OCI-LY1 (cell line): ENCODE measurements at regions not wholly inside any gene's neighbourhood (a gene's known extent, or its start where the extent isn't known, plus 50 kb on each side); places are given as distances from the start of the nearest gene placed in this dataset.

Experiments
- H2AFZ ChIP-seq: fragments of 200-600 bp; sonication (generic), shearing (Covaris generic); 2 replicates; pipeline ENCODE4 v1.6.0; 2014; ENCODE audit warnings: antibody characterized with exemption, mild to moderate bottlenecking, low read length
- H3F3A ChIP-seq: fragments of 200-600 bp; sonication (generic), shearing (Covaris generic); 2 replicates; pipeline ENCODE4 v1.6.0; 2014; ENCODE audit warnings: mild to moderate bottlenecking, antibody characterized with exemption, low read length, moderate library complexity; ENCODE audit not compliant: insufficient read depth
- H3K27ac ChIP-seq: fragments of 200-600 bp; sonication (generic); 2 replicates; pipeline ENCODE4 v1.5.1; 2014; ENCODE audit warnings: low read length, mixed run types, mild to moderate bottlenecking, low read depth; ENCODE audit not compliant: poor library complexity, severe bottlenecking
- H3K27me3 ChIP-seq: fragments of 200-600 bp; sonication (generic); 2 replicates; pipeline ENCODE4 v1.6.0; 2014; ENCODE audit warnings: antibody characterized with exemption, mild to moderate bottlenecking, low read length, moderate library complexity; ENCODE audit not compliant: insufficient read depth
- H3K36me3 ChIP-seq: fragments of 200-600 bp; sonication (generic); 2 replicates; pipeline ENCODE4 v1.6.1; 2014; ENCODE audit warnings: mild to moderate bottlenecking, antibody characterized with exemption, low read length, moderate library complexity, mixed read lengths; ENCODE audit not compliant: insufficient read depth
- H3K4me1 ChIP-seq: fragments of 200-600 bp; sonication (generic); 2 replicates; pipeline ENCODE4 v1.5.1; 2014; ENCODE audit warnings: mild to moderate bottlenecking, low read length, moderate library complexity; ENCODE audit not compliant: insufficient read depth, severe bottlenecking
- H3K4me2 ChIP-seq: fragments of 200-600 bp; sonication (generic), shearing (Covaris generic); 2 replicates; pipeline ENCODE4 v1.6.1; 2014; ENCODE audit warnings: low read length
- H3K4me3 ChIP-seq: fragments of 200-600 bp; sonication (generic); 2 replicates; pipeline ENCODE4 v1.5.1; 2014; ENCODE audit warnings: low read length, low read depth, mild to moderate bottlenecking, mixed read lengths; ENCODE audit not compliant: poor library complexity, severe bottlenecking
- H3K79me2 ChIP-seq: fragments of 200-600 bp; shearing (Covaris generic); 2 replicates; pipeline ENCODE4 v1.6.1; 2016; ENCODE audit warnings: mixed run types, low read length, mixed read lengths; ENCODE audit not compliant: insufficient read depth
- H3K9ac ChIP-seq: fragments of 200-600 bp; sonication (generic), shearing (Covaris generic); 2 replicates; pipeline ENCODE4 v1.6.1; 2014; ENCODE audit warnings: mild to moderate bottlenecking, low read length, mixed read lengths
- H3K9me2 ChIP-seq: fragments of 200-600 bp; sonication (generic), shearing (Covaris generic); 2 replicates; pipeline ENCODE4 v1.6.1; 2014; ENCODE audit warnings: low read depth, mild to moderate bottlenecking, low read length, mixed read lengths
- H3K9me3 ChIP-seq: fragments of 200-600 bp; shearing (Covaris generic); 2 replicates; pipeline ENCODE4 v1.6.1; 2014; ENCODE audit warnings: low read length, mixed read lengths
- H4K20me1 ChIP-seq: fragments of 200-600 bp; sonication (generic), shearing (Covaris generic); 2 replicates; pipeline ENCODE4 v1.6.0; 2016; ENCODE audit warnings: mild to moderate bottlenecking, low read length; ENCODE audit not compliant: insufficient read depth
- CTCF ChIP-seq: fragments of 200-600 bp; sonication (generic), shearing (Covaris generic); IDR thresholded peaks from 2 replicates; pipeline ENCODE4 v1.5.1; 2017; ENCODE audit warnings: mild to moderate bottlenecking, antibody characterized with exemption, low read length, moderate library complexity, mixed read lengths
- EZH2 ChIP-seq: fragments of 200-600 bp; sonication (generic), shearing (Covaris generic); IDR thresholded peaks from 2 replicates; pipeline ENCODE4 v1.8.0; 2017; ENCODE audit warnings: borderline replicate concordance, mixed run types, mild to moderate bottlenecking, antibody characterized with exemption, low read length, moderate library complexity, mixed read lengths

DNA sequence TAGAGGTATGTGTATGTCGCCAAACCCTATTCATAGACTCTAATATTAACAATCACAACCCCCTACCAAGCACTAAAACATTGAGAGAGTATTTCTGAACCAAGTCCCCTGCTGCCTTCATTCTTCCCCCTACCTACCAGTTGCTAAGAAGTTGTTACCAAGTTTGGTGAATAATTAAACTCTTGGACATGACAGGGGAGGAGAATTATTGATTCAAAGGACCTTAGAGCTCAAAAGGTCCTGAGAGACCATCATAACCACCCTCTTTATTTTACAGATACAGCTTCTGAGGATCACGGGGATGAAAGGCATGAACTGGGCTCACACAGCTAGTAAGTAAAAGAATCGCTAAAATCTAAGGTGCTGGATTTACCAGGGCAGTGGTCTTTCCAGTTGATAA, 204.1 kb downstream of the PIK3C3 start:
- Histone ChIP-seq H2AFZ (no peak overlapping the region), H3K9me2 (no peaks in the 10 kb centered on the region), H3K9me3 (no peaks in the 10 kb centered on the region), H3K4me3 (no peak overlapping the region), H3K27ac (no peak overlapping the region), H3K36me3 (no peaks in the 10 kb centered on the region), H3K79me2 (no peaks in the 10 kb centered on the region), H3K27me3 (no peaks in the 10 kb centered on the region), H3K9ac (no peak overlapping the region), H3K4me2 (no peak overlapping the region), H3K4me1 (no peaks in the 10 kb centered on the region), H4K20me1 (no peaks in the 10 kb centered on the region), H3F3A (no peaks in the 10 kb centered on the region)
- no peak for TF ChIP-seq EZH2
- no peak for TF ChIP-seq CTCF

DNA sequence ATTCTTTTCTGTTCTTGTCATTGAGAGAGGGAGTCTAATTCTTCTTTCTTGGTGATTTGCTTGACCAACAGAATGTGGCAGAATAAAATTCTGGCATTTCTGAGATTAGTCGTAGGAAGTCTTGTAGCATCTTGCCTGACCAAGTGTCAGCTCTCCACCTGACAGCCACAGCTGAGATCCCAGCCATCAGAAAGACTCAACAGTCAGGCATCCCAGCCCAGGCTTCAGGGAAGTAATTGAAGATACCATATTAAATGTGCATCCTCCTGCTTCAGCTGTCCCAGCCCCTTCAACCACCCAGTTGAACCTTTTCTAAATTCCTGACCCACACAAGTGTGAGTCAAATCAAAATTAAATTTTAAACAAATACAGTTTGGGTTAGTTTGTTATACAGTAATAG, 208.3 kb downstream of the PIK3C3 start:
- Histone ChIP-seq H3K36me3 (no peaks in the 10 kb centered on the region), H2AFZ (no peak overlapping the region)

DNA sequence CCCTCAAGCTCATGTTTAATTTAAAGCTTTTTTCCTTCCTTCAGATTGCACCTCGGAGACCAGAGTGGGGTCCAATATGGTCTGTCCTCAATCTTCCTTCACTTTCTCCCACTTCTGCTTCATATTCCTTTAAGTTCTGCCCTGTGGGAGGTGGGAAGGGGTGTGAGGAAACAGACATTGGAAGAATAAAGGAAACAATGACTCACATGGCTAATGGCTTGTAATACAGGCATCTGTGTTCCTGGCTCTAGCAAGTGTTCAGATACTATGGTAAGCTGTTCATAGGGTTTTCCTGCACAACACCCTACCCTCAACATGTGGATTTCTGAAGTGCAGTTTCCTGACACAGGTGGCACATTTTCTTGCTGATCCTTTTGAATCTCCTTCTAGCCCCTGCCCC, 209.5 kb downstream of the PIK3C3 start:
- TF ChIP-seq CTCF (no peak), EZH2 (no peak)
- Histone ChIP-seq H3K9me2 (no peaks in the 10 kb centered on the region), H3K36me3 (no peaks in the 10 kb centered on the region), H3K27me3 (no peaks in the 10 kb centered on the region), H4K20me1 (no peaks in the 10 kb centered on the region), H3K9ac (no peak overlapping the region), H3K4me1 (no peaks in the 10 kb centered on the region), H3K4me2 (no peak overlapping the region), H3K4me3 (no peak overlapping the region), H3K9me3 (no peaks in the 10 kb centered on the region), H3K79me2 (no peaks in the 10 kb centered on the region), H2AFZ (no peak overlapping the region), H3F3A (no peaks in the 10 kb centered on the region), H3K27ac (no peak overlapping the region)

More for the DNA sequence above, 208.3 kb downstream of the PIK3C3 start:
- H3K9me2 ChIP-seq, result no peaks in the 10 kb centered on the region
- H3K27ac ChIP-seq, result no peak overlapping the region
- TF ChIP-seq CTCF (no peak), EZH2 (no peak)
- H3K79me2 ChIP-seq, result no peaks in the 10 kb centered on the region
- no peaks in the 10 kb centered on the region for H4K20me1 ChIP-seq
- H3K9me3 ChIP-seq, result no peaks in the 10 kb centered on the region
- H3K4me1 ChIP-seq, result no peaks in the 10 kb centered on the region
- H3K9ac ChIP-seq, result no peak overlapping the region
- no peak overlapping the region for H3K4me2 ChIP-seq
- H3F3A ChIP-seq, result no peaks in the 10 kb centered on the region
- no peaks in the 10 kb centered on the region for H3K27me3 ChIP-seq
- H3K4me3 ChIP-seq, result no peak overlapping the region
